ENCODE measurements at regions not wholly inside any gene's neighbourhood (a gene's known extent, or its start where the extent isn't known, plus 50 kb on each side); places are given as distances from the start of the nearest gene placed in this dataset.
"Not testable (repeated sequence)": the region's sequence is repeated elsewhere in the genome, so short reads cannot be mapped to it uniquely, and the experiment has no call there.

DNA sequence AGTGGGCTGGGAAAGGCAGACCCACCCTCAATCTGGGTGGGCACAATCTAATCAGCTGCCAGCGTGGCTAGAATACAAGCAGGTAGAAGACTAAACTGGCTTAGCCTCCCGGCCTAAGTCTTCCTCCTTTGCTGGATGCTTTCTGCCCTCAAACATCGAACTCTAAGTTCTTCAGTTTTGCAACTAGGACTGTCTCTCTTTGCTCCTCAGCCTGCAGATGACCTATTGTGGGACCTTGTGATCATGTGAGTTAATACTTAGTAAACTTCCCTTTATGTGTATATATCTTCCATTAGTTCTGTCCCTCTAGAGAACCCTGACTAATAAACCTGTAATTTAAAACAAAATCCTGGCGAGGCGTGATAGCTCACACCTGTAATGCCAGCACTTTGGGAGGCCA, 51.8 kb upstream of the SLC39A8 start:
- not testable (repeated sequence) for DNase-seq (ENCODE audit: low read depth)

- no peak for DNase-seq (ENCODE audit: low read depth)
These were observed 53.7 kb upstream of the SLC39A8 start for GRCh38 chr4:102399021-102399420.

GRCh38 chr4:102400898-102401297, 55.6 kb upstream of the SLC39A8 start:
- no peak for DNase-seq (ENCODE audit: low read depth)

- DNase-seq (ENCODE audit: low read depth): no peak
These were observed 56.9 kb upstream of the SLC39A8 start for GRCh38 chr4:102402223-102402622.

DNA sequence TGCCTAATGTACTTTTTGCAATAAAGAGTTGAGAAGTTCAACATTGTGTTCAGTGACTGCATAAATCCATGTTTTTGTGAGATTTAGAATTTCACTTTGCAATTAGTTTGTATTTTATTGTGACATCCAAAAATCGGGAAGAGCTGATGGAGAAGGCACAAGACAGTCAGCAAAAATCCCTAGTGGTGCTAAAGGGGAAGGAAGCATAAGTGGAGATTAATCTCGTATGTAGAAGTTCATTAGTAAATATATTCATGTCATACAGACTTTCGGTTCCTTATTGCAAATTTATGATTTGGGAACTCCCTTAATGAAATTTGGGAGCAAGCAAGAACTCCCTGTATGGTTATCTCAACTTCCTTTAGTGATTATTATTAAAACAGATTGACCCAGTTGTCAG, 57.8 kb upstream of the SLC39A8 start:
- no peak for DNase-seq (ENCODE audit: low read depth)

DNA sequence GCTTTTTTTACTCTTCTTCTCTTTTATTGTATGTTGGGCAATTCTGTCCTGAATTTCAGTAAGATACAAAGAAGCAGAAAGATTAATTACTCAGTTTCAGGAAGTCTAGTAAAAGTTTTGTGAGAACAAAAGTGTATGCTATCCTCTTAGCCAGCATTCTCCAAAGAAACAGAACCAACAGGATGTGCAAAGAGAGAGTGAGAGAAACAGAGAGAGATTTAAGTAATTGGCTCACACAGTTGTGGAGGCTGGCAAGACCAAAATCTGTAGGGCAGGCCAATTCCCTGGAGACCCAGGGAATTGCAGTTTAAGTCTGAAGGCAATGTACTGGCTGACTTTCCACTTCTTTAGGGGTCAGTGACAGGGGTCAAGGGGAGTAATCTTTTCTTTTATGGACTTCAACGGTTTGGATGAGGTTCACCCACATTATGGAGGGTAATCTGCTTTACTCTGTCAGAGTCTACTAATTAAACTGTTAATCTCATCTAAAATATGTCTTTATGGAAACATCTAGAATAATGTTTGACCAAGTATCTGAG, 59.2 kb upstream of the SLC39A8 start:
- no peak for DNase-seq (ENCODE audit: low read depth)

DNA sequence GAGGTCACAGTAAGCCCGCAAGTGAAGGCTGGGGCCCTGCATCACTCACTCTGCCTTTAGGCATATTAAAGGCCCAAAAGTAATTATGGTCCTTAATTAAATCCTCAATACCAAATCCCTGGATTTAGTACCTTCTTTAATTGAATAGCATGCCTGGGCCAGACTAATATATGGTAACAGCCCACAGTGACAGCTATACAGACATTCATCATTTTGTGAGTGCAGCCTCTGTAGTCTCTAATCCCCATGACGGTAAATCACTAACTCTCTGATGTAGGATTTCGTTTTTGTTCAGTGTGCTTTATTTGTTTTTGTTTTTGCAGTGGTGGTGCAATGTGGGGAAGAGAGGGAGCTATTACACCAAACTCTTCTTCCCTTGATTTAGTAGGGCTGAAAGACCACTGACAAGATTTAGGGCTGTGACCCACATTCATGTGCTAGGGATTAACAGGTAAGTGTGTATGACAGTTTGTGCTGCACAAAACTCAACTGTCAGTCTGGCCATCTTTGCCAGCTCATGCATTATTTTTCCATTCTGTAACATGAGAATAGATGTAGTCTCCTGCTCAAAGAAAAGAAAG, 60.6 kb upstream of the SLC39A8 start:
- DNase-seq (ENCODE audit: low read depth): no peak

GRCh38 chr4:102410884-102411283, 65.6 kb upstream of the SLC39A8 start:
- not testable (repeated sequence) for DNase-seq (ENCODE audit: low read depth)

- peak; percentile 7 for DNase-seq (ENCODE audit: low read depth)
These were observed 66.1 kb upstream of the SLC39A8 start for GRCh38 chr4:102411408-102411807.

DNA sequence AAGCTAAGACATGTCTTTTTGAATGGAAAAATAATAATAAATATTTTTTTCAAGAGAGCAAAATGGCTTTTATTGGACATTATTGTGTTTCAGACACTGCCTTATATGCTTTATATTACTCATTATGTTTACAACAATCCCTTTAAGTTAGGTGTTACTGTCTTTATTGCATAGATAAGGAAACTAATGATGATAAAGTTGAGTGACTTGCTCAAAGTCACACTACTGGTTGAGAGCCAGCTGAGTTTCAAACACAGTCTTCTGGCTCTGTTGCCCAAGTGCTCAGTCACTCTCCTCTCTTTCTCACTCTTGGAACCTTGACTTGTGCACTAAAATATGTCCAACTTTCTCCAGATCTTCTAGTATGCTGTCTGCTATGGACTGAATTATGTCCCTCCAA, 71.5 kb upstream of the SLC39A8 start:
- no peak for DNase-seq (ENCODE audit: low read depth)

GRCh38 chr4:102420563-102421398, 75.5 kb upstream of the SLC39A8 start:
- peak; percentile 29 for DNase-seq (ENCODE audit: low read depth)

DNA sequence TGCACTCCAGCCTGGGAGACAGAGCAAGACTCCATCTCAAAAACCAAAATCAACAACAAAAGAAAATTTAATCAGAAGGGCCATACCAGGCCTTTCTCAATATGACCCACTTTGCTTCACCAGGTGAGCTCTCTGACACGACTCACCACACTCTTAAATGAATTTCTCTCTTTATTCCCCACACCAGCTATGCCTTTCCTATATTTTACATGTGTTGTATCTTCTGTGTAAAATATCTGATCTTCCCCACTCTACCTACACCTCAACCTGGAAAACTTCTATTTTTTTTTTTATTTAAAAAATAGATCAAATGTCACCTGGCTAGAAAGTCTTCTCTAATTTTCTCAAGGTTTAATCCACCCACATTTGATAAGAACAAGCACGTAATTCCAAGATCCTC, 77.6 kb upstream of the SLC39A8 start:
- no peak for DNase-seq (ENCODE audit: low read depth)

DNA sequence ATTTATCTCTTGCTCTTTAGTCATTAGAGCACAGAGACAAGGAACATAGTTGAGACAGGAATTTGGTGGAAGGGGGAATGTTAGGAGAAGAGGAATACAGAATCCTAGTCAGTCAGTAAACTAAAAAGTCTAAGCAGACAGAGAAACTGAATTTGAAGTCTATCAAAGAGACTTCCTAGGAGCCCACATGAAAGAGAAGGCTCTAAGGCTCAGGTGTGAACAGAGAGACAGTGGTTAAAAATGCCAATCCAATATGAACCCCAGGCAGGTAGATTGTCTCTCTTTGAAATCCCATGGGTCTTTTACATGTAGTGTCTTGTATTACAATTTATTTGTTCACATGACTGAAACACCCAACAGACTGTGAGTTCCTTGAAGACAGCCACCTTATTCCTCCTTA, 77.8 kb upstream of the NFKB1 start:
- no peak for DNase-seq (ENCODE audit: low read depth)

- DNase-seq (ENCODE audit: low read depth): no peak
These were observed 73.7 kb upstream of the NFKB1 start for GRCh38 chr4:102427371-102427998.

- no peak for DNase-seq (ENCODE audit: low read depth)
These were observed 73.0 kb upstream of the NFKB1 start for GRCh38 chr4:102428122-102428521.

DNA sequence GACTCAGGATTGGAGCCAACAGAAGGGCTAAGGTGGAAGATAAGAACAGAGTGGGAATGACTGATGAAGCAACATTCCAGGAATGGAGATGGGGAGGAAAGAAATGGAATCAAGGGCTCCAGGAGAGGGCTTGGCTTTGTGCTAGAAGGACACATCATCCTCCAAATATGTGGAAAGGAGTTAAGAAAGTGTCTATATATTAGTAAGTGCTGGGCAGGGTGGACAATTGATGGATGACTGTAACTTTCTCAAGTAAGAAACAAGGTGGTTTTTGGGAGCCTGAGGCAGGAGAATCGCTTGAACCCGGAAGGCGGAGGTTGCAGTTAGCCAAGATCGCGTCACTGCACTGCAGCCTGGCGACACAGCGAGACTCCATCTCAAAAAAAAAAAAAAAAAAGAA, 71.6 kb upstream of the NFKB1 start:
- peak; percentile 82 for DNase-seq (ENCODE audit: low read depth)

GRCh38 chr4:102430461-102430910, 70.7 kb upstream of the NFKB1 start:
- DNase-seq (ENCODE audit: low read depth): peak; percentile 23

- no peak for DNase-seq (ENCODE audit: low read depth)
These were observed 69.6 kb upstream of the NFKB1 start for GRCh38 chr4:102431608-102431961.

DNA sequence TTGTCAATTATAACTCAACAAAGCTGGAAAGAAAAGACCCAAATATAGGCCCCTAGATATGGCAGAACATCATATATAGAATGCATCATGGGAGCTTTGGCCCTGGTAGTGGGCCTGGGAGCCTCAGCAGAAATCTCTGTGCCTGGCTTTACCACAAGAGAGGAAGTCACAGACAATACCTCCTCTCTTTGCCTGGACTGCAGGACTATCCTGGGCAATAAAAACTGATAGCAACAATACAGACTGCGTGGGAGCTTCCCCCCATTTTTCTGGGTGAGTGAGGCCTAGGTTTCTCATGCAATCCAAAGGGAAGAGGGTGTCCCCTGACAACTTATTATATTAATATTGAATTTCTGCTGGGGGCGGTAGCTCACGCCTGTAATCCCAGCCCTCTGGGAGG, 64.0 kb upstream of the NFKB1 start:
- DNase-seq (ENCODE audit: low read depth): no peak

DNA sequence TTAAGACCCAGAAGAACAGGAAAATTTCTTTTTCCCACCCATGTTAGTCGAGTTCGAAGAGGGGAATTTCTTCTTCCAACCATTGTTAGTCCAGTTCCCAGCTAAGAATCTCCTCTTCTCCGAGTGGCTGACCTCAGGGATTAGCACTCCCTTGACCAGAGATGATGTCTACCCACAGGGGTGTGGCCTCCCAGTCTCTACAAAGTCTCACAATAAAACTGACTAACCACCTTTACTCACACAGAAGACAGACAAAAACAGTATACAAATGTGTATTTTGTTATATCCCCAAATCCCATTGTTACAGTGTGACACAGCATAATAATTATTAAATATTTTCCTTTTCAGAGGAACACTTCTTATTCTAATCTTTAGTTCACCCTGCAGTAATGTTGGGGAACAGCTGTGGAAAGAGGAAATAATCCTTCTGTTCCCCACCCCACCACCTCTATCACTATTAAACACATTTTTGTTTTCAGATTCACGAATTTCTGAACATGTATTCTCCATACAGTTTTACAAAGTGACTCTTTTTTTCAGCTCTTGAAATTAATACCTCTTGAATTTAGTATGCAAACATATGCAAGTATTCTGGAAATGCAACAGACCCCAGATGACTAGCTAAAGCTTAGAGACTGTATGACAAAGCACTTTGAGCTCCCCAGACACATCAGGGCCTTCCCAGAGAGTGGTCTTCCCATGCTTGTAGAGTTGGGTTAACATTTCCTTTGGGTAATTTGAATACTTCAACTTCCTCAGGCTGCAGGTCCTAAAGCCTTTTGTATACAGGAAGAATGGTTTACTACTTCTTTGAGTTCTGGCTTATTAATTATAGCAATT, 62.5 kb upstream of the NFKB1 start:
- peak; percentile 81 for DNase-seq (ENCODE audit: low read depth)

DNA sequence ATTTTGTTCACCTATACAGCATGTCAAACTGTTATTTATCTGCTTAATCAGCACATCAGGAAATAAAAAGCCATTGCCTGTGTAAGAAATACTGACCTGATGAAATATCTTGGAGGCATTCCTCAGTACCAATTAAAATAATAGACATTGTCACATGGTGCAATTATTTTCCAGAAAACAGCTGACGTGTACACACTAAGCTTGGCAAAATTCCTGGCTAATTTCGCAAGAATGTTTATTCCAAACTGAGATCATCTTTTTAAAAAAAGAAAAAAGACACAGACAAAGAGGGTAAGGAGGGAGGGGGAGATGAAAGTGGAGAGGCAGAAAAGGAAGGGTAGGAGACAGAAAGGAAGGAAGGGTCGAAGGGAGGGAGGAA, 61.9 kb upstream of the NFKB1 start:
- peak; percentile 95 for DNase-seq (ENCODE audit: low read depth)

- DNase-seq (ENCODE audit: low read depth): peak; percentile 93
These were observed 61.3 kb upstream of the NFKB1 start for GRCh38 chr4:102439812-102440211.
